ENCODE measurements at regions not wholly inside any gene's neighbourhood (a gene's known extent, or its start where the extent isn't known, plus 50 kb on each side); places are given as distances from the start of the nearest gene placed in this dataset.

GRCh38 chr3:72160351-72160750, 375.4 kb upstream of the PROK2 start:
- peaks cover 0 to 3% (median 2%) of the 10 kb centered on the region in 3 donors for H3K27me3 Mint-ChIP-seq (ENCODE audit: low read depth in 3 of 3)
- TF ChIP-seq CTCF (IDR thresholded peaks at IDR 0.05): no peak
- WGBS (ENCODE audit: insufficient coverage): 97% methylated on average over 5 of the region's 5 CpGs
- peaks cover 25% of the 10 kb centered on the region for H3K4me1 Mint-ChIP-seq
- H3K4me1 ChIP-seq (ENCODE audit: control insufficient read depth in 1 of 2, insufficient read depth in 2 of 2, low read length in 2 of 2): peaks cover 11 to 17% of the 10 kb centered on the region in 2 donors
- DNase-seq: no peak
- peaks cover 0 to 2% (median 0%) of the 10 kb centered on the region in 7 donors for H3K9me3 Mint-ChIP-seq
- no peaks in the 10 kb centered on the region for H3K36me3 ChIP-seq (replicated peaks in 1 of 2; ENCODE audit: control insufficient read depth in 1 of 2, insufficient read depth in 2 of 2, low read length in 2 of 2)
- H3K4me3 ChIP-seq (replicated peaks in 1 of 3; ENCODE audit: low read depth in 2 of 3, low read length in 3 of 3): no peak overlapping the region
- H2AFZ ChIP-seq (ENCODE audit: insufficient read depth, low read depth, low read length, poor library complexity, severe bottlenecking): no peak overlapping the region
- no peak overlapping the region for H3K4me2 ChIP-seq (replicated peaks; ENCODE audit: extremely low read depth, low read length, poor library complexity, severe bottlenecking)
- no peaks in the 10 kb centered on the region for H3K9me3 ChIP-seq (replicated peaks in 1 of 2; ENCODE audit: control insufficient read depth in 1 of 2, insufficient read depth in 1 of 2, low read length in 2 of 2)
- H3K36me3 Mint-ChIP-seq: no peaks in the 10 kb centered on the region
- H3K9ac ChIP-seq (ENCODE audit: insufficient read depth, low read length, poor library complexity, severe bottlenecking): no peak overlapping the region
- intact Hi-C loops (cut with micrococcal nuclease): no loop called here
- H3K27ac ChIP-seq (ENCODE audit: low read depth in 1 of 2, low read length in 2 of 2): no peak overlapping the region
- H3K79me2 ChIP-seq (ENCODE audit: insufficient read depth, low read length): no peaks in the 10 kb centered on the region
- no peak overlapping the region for H3K4me3 Mint-ChIP-seq
- H3K27me3 ChIP-seq (ENCODE audit: control insufficient read depth in 2 of 2, insufficient read depth in 2 of 2, low read length in 2 of 2): no peaks in the 10 kb centered on the region
- H3K27ac Mint-ChIP-seq: no peak overlapping the region
- no peaks in the 10 kb centered on the region for H4K20me1 ChIP-seq (ENCODE audit: insufficient read depth, low read length)

GRCh38 chr3:72159487-72159886, 374.5 kb upstream of the PROK2 start:
- H3K9me3 Mint-ChIP-seq: peaks cover 0 to 2% (median 0%) of the 10 kb centered on the region in 7 donors
- no peak for DNase-seq
- Histone ChIP-seq H3K36me3 (replicated peaks in 1 of 2; ENCODE audit: control insufficient read depth in 1 of 2, insufficient read depth in 2 of 2, low read length in 2 of 2) (no peaks in the 10 kb centered on the region), H2AFZ (ENCODE audit: insufficient read depth, low read depth, low read length, poor library complexity, severe bottlenecking) (no peak overlapping the region), H4K20me1 (ENCODE audit: insufficient read depth, low read length) (no peaks in the 10 kb centered on the region), H3K9me3 (replicated peaks in 1 of 2; ENCODE audit: control insufficient read depth in 1 of 2, insufficient read depth in 1 of 2, low read length in 2 of 2) (no peaks in the 10 kb centered on the region), H3K4me1 (ENCODE audit: control insufficient read depth in 1 of 2, insufficient read depth in 2 of 2, low read length in 2 of 2) (peaks cover 11 to 17% of the 10 kb centered on the region in 2 donors), H3K79me2 (ENCODE audit: insufficient read depth, low read length) (no peaks in the 10 kb centered on the region), H3K27ac (ENCODE audit: low read depth in 1 of 2, low read length in 2 of 2) (no peak overlapping the region), H3K9ac (ENCODE audit: insufficient read depth, low read length, poor library complexity, severe bottlenecking) (no peak overlapping the region), H3K27me3 (ENCODE audit: control insufficient read depth in 2 of 2, insufficient read depth in 2 of 2, low read length in 2 of 2) (no peaks in the 10 kb centered on the region), H3K4me3 (replicated peaks in 1 of 3; ENCODE audit: low read depth in 2 of 3, low read length in 3 of 3) (no peak overlapping the region), H3K4me2 (replicated peaks; ENCODE audit: extremely low read depth, low read length, poor library complexity, severe bottlenecking) (no peak overlapping the region)
- peaks cover 23% of the 10 kb centered on the region for H3K4me1 Mint-ChIP-seq
- H3K36me3 Mint-ChIP-seq: no peaks in the 10 kb centered on the region
- TF ChIP-seq CTCF (IDR thresholded peaks at IDR 0.05): no peak
- intact Hi-C loops (cut with micrococcal nuclease): no loop called here
- H3K27ac Mint-ChIP-seq: no peak overlapping the region
- peaks cover 2 to 5% (median 3%) of the 10 kb centered on the region in 3 donors for H3K27me3 Mint-ChIP-seq (ENCODE audit: low read depth in 3 of 3)
- WGBS (ENCODE audit: insufficient coverage): 100% methylated on average over 2 of the region's 2 CpGs
- H3K4me3 Mint-ChIP-seq: no peak overlapping the region
